HG03025 (cell line): ENCODE measurements at regions not wholly inside any gene's neighbourhood (a gene's known extent, or its start where the extent isn't known, plus 50 kb on each side); places are given as distances from the start of the nearest gene placed in this dataset.

Experiments used
- ATAC-seq: cut with Tn5 transposase; IDR thresholded peaks from one replicate; pipeline ENCODE4 v1.9.1; 2021; ENCODE audit warnings: mild to moderate bottlenecking, moderate library complexity; ENCODE audit not compliant: unreplicated experiment, low FRiP score

GRCh38 chr5:130731839-130732238 is 433.2 kb downstream of the HINT1 start:
- no peak for ATAC-seq

- no peak for ATAC-seq
Measured at GRCh38 chr5:130729541-130729940, 435.5 kb downstream of the HINT1 start.

GRCh38 chr5:130727830-130728229 is 437.2 kb downstream of the HINT1 start:
- no peak for ATAC-seq

GRCh38 chr5:130724658-130725057 is 440.4 kb downstream of the HINT1 start:
- ATAC-seq, result no peak

GRCh38 chr5:130720355-130720754 is 444.7 kb downstream of the HINT1 start:
- ATAC-seq, result no peak

- ATAC-seq, result no peak
Measured at GRCh38 chr5:130715541-130715940, 449.5 kb downstream of the HINT1 start.

- no peak for ATAC-seq
Measured at GRCh38 chr5:130714200-130714599, 450.9 kb downstream of the HINT1 start.

GRCh38 chr5:130712324-130712723 is 452.7 kb downstream of the HINT1 start:
- ATAC-seq, result no peak

- no peak for ATAC-seq
Measured at GRCh38 chr5:130710596-130710995, 454.5 kb downstream of the HINT1 start.

- no peak for ATAC-seq
Measured at GRCh38 chr5:130708754-130709153, 456.3 kb downstream of the HINT1 start.

GRCh38 chr5:130706696-130707095 is 458.4 kb downstream of the HINT1 start:
- no peak for ATAC-seq

- ATAC-seq, result no peak
Measured at GRCh38 chr5:130705368-130705767, 459.7 kb downstream of the HINT1 start.

- no peak for ATAC-seq
Measured at GRCh38 chr5:130693509-130693908, 471.5 kb downstream of the HINT1 start.

GRCh38 chr5:130692770-130693169 is 472.3 kb downstream of the HINT1 start:
- no peak for ATAC-seq

GRCh38 chr5:130689831-130690230 is 475.2 kb downstream of the HINT1 start:
- ATAC-seq, result no peak

GRCh38 chr5:130687085-130687733 is 477.8 kb downstream of the HINT1 start:
- no peak for ATAC-seq

GRCh38 chr5:130678637-130679036 is 486.4 kb downstream of the HINT1 start:
- ATAC-seq, result no peak

- ATAC-seq, result no peak
Measured at GRCh38 chr5:130666462-130666861, 498.6 kb downstream of the HINT1 start.

- ATAC-seq, result no peak
Measured at GRCh38 chr5:130652176-130652575, 512.9 kb downstream of the HINT1 start.

GRCh38 chr5:130651440-130651839 is 513.6 kb downstream of the HINT1 start:
- ATAC-seq, result no peak

GRCh38 chr5:130643321-130643720 is 521.7 kb downstream of the HINT1 start:
- ATAC-seq, result no peak

- no peak for ATAC-seq
Measured at GRCh38 chr5:130642461-130642860, 522.6 kb downstream of the HINT1 start.

- no peak for ATAC-seq
Measured at GRCh38 chr5:130627145-130627544, 537.9 kb downstream of the HINT1 start.
